IPS-NIHi7 (cell line): ENCODE measurements at regions not wholly inside any gene's neighbourhood (a gene's known extent, or its start where the extent isn't known, plus 50 kb on each side); places are given as distances from the start of the nearest gene placed in this dataset.
"Not testable (repeated sequence)": the region's sequence is repeated elsewhere in the genome, so short reads cannot be mapped to it uniquely, and the experiment has no call there.

Experiments
- DNase-seq: peaks from one replicate; pipeline ENCODE4 v3.0.0; 2012; ENCODE audit warnings: mixed read lengths; ENCODE audit errors: extremely low spot score

DNA sequence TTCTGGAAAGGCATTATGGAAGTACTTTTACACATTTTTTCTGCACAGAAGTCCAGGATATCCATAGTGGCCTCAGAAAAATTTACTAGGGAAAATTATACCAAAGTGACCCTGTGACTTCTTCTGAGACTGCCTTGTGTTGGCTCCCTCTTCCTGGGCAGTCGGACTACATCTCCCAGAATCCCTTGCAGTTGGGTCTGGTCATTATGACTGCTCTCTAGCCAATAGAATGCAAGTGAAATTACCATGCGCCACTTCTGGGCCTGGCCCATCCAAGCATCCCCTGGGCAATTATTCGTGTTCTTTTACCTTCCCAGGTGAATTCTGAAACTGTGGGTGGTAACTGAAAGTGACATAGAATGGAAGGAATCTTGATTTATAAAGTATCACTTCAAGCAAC, 430.9 kb downstream of the ACTR3B start:
- DNase-seq: no peak

DNA sequence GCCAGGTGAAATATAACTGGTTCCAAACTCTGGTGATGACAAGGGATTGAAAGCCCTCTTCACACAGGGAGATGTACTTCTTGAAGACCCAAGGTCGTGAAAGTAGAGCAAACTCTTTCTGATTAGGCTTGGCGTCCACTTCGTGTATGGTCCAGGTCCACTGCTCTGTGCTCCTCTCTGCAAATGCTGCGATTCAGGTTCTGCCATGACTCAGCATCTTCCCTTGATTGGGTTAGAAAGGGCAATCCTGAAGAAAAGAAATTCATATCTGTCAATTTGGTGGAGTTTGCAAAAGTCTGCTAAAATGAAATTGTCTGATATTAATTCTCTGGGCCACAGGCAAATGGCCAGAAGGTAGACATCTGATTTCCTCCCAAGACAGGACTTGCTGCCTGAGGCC, 431.4 kb downstream of the ACTR3B start:
- DNase-seq: no peak

DNA sequence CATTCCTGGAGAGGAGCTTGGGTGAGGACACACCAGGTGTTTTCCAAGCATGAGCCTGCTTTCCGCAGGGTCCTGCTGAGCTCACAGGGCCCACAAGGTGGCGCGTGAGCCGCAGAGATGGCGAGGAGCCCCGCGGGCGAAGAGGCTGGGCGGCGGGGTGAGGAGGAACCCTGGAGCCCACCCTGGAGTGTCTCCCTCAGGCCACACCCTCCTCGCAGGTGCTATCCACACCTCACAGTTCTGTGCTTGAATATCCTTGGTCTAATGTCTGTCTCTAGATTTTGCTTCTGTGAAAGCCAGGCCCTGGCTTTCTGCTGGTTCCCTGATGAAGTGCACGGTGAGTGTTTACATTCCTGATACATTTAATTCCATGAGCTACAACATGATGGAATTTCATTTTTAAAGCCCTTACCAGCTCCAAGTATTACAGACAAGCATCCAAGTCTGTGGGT, 433.6 kb downstream of the ACTR3B start:
- DNase-seq: peak; percentile 34

GRCh38 chr7:153217032-153217431, 457.5 kb downstream of the ACTR3B start:
- DNase-seq: no peak

DNA sequence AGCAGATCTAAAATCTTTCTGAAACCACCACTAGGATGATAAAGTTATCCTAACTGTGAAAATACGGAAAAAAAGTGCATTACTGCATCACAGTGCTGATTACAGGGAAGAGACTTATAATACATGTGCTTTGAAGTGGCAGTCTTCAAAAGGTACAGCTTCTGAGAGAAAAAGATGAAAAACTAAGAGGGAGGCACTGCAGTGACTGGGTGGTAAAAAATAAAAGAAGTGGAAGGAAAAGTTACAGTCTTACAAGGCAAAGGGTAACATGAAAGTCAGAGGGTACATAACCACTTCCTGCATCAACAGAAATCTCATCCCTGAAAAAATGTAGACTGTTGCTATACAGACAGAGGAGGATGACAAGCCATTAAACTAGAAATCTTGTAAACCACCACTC, 465.3 kb downstream of the ACTR3B start:
- no peak for DNase-seq

GRCh38 chr7:153245136-153245535, 485.6 kb downstream of the ACTR3B start:
- DNase-seq: not testable (repeated sequence)

DNA sequence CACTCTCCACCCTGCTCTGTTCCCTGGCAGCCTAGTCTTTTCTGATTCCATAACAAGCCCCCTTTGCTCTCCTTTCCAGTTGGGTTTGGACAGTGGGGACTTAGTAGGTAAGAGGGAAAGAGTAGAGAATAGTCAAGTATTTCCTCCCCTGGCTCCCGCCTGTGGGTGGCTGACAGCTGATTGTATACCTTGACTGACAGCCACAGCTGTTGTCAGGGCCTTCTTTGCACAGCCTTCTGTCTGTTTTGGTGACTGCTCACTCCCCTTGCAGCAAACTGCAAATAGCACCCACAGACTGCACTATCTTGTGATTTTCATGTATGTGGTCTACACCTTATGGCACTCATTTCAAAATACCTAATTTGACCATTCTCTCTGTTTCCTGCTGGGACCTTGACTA, 486.3 kb downstream of the ACTR3B start:
- no peak for DNase-seq

DNA sequence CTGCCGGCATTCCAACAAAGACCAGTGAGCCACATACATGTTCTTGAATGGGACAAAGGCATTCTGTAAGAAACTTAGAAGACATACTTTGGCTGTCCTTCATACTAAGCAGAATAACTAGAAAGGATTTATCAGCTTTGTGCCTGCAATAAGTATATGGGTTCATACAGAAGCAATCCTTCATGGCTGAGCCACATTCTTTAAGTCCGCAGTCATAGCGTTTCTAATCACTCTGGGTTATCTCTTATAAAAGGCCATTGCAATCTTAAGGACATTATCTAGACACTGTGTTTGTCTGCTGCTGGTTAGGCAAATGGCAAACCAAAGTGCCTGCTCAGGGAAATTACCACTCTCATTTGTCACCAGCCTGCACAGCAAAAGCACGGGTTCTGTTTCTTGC, 488.4 kb downstream of the ACTR3B start:
- DNase-seq: no peak

- no peak for DNase-seq
These were observed 499.1 kb downstream of the ACTR3B start for GRCh38 chr7:153258686-153259085.

DNA sequence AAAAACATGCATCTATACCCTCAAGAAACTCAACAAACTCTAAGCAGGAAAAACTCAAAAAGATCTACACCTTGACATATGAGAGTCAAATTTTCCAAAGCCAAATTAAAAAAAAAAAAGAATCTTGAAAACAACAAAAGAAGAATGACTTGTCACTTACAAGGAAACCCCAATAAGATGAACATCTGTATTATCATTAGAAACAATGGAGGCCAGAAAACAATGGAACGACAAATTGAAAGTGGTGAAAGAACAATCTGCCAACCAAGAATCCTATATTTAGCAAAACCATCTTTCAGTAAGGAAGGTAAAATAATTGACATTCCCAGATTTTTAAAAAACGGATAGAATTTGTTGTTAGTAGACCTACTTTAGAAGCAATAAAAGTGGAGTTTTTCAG, 516.8 kb downstream of the ACTR3B start:
- DNase-seq: no peak

GRCh38 chr7:153286763-153287162, 527.2 kb downstream of the ACTR3B start:
- DNase-seq: no peak

GRCh38 chr7:153290066-153290465, 530.5 kb downstream of the ACTR3B start:
- DNase-seq: no peak

DNA sequence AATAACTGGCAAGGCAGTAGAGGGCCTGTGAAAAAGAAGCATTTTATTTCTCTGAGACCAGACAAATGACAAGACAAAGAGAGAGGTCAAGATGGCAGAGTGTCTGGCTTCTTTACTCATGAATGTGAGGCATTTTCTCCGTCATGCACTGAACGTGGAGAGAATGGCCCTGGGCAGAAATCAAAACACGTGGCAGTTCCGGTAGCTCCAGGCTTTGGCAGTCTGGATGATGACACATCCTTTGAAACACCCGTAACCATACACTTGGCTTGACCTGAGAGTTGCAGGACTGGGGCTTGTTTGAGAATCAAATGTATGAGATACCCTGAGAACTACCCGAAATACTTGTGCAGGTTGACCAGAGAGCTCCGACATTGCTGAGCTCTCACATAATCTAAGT, 537.6 kb downstream of the ACTR3B start:
- DNase-seq: no peak

GRCh38 chr7:153301936-153302335, 542.4 kb downstream of the ACTR3B start:
- DNase-seq: no peak

- no peak for DNase-seq
These were observed 560.5 kb downstream of the ACTR3B start for GRCh38 chr7:153320005-153320404.

DNA sequence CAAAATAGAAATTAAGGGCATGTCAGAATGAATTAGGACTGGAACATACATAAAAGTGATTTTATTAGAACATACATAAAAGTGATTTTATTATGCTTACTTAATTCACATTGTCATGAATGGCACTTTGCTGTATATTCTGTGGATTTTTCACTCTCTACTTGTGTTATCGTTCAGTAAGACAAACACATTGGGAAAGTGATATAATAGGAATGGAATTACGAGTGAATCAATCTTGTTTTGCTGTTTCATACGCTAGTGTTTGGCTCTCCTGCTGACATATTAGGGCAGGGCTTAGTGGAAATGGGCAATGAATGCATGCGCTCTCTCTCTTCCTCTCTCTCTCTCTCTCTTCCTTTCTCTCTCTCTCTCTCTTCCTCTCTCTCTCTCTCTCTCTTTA, 561.1 kb downstream of the ACTR3B start:
- no peak for DNase-seq

GRCh38 chr7:153322991-153323390, 563.4 kb downstream of the ACTR3B start:
- DNase-seq: no peak

DNA sequence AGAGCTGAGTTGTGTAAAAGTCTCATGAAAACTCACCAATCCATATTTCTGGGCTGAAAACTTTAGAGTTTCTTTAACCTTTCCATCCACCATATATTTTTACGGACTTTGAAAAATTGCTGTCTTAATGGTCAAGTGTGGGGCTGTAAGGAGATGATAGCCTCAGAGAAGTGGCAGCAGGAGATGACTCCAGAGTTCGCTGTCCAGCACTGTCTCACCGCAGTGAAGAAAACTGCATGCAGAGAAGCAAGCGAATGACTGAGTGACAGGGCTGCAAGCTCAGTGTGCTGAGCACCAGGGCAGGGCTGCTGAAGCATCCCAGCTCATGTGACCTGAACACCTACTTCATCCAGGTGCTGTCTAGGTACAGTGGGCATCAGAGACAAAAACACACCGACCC, 564.5 kb downstream of the ACTR3B start:
- DNase-seq: no peak

- DNase-seq: no peak
These were observed 568.1 kb downstream of the ACTR3B start for GRCh38 chr7:153327683-153328082.

DNA sequence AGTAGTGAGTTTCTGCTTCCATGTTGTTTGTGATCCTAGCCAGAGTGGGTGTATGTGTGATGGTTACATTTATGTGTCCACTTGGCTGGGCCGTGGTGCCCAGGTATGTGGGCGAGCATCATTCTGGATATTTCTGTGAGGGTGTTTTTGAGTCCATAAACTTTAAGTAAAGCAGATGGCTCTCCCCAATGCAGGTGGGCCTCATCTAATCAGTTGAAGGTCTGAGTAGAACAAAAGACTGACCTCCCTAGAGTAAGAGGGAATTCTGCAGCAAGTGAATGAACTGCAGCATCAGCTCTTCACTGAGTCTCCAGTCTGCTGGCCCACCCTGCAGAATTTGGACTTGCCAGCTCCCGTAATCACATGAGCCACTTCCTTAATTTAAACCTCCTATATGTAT, 571.9 kb downstream of the ACTR3B start:
- no peak for DNase-seq

DNA sequence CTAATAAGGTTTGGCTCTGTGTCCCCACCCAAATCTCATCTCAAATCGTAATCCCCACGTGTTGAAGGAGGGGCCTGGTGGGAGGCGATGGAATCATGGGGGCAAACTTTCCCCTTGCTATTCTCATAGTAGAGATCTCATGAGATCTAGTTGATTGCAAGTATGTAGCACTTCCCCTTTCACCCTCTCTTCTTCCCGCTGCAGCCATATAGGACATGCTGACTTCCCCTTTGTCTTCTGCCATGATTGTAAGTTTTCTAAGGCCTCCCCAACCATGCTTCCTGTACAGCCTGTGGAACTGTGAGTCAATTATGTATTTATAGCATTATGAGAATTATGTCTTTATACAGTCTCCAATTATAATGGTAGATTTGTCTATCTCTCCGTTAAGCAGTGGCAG, 594.5 kb downstream of the ACTR3B start:
- DNase-seq: no peak

DNA sequence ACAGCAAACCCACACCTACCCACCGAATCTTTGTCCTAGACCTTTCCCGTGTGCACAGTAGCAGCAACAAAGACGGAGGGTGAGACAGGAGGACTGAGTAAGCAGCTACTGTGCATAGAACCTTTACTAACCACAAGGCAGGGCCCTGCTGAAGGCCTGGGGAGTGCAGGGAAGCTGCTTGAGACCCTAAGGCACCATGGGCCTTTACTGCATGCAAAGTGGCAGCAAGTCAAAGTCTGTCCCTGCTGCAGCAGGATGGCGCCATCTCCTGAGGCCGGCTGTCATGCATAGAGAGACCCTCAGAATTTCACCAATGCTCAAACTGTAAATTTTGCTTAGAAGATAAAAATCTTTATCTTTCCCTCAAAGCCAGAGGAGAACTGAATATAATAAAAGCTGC, 610.5 kb downstream of the ACTR3B start:
- no peak for DNase-seq

DNA sequence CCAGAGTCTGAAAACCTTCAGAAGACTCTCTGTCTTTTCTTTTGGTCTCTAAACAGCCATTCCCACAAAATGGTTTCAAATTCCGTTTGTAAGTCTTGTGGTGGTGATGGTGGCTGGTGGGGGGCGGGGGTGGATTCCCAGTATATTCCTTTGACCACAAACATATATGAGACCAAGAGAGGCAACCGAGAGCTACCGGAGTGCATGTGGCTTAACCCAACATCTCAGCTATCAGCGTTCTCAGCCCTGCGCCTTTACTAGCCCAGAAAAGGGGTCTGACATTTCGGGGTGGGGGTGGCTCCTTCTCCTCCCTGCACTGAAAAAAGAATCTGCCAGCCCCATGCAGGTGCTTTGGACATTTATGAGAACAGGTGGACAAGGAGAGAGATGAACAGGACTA, 621.1 kb downstream of the ACTR3B start:
- DNase-seq: no peak

GRCh38 chr7:153381275-153382040, 621.9 kb downstream of the ACTR3B start:
- peak; percentile 24 for DNase-seq
